GM21367 (cell line): ENCODE measurements at regions not wholly inside any gene's neighbourhood (a gene's known extent, or its start where the extent isn't known, plus 50 kb on each side); places are given as distances from the start of the nearest gene placed in this dataset.
"Not testable (repeated sequence)": the region's sequence is repeated elsewhere in the genome, so short reads cannot be mapped to it uniquely, and the experiment has no call there.

Experiments used
- ATAC-seq: cut with Tn5 transposase; IDR thresholded peaks from one replicate; pipeline ENCODE4 v1.9.1; 2021; ENCODE audit not compliant: unreplicated experiment

DNA sequence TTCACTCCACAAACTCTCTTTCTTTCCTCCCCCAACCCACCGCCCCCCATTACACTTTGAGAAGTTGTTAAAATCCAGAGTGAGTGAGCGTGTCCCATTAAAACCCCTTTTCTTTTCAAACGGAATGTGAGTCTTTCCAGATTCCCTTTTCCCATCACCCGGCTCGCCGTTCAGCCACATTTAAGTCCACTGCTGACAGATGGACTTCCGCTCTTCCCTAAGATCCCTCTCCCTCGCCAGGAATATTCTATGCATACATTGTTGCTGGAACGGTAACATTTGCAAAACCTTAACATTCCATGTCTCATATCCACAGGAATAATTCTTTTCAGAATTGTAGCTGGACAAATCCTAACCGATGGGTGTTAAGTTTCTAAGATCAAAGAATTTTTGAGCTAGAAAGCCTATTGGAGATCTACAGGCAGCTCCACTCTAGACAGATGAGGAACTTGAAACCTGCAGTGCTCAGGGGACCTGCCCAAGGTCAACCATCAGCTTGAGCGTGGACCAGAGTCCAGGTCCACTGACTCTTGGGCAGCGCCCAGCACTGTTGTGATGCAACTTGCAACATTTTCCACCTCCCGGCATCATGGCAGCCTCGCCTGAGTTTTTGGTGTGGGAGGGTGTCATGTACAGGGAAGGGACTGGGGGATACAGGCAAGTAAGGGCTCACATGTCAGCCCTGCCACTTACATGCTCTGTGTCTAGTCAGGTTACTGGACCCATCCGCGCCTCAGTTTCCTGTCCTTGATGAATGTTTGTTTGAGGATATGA, 500.1 kb downstream of the CCDC171 start:
- ATAC-seq: no peak

DNA sequence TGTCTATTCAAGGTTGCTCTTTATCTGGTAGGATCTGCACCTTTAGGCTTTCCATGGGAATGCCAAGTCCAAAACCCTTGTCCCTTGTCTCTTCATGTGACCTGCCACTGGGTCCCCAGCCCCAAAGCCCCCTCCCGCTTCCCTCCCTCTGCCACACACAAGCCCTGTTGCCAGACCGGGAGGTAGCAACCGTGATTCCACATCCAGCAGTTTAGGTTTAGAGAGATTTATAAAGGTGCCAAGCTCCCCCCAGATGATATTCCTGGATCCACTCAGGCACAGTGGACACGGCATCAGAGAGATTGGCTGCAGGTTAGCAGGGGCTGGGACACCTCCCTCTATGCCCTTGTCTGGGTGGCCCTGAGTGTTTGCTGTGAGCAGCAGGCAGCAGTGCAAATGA, 504.7 kb downstream of the CCDC171 start:
- ATAC-seq: no peak

DNA sequence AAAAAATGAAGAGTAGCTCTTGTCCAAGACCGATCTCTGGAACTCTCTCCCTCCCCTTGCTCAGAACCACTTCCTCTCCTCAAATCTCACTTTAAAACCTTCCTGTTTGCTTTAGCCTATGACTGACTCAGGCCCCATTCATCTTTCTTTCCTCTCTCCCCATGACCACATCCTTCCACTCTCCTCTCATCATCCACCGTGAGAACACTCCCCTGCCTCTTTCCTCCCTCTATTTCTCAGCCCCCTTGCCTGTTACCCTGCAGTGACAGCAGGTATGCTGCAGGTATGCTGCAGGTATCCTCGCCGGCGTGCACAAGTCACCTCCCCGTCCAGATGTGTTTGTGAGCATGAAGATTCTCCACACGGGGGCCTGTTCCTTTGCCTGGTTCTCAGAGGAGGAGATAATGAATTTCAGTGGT, 505.3 kb downstream of the CCDC171 start:
- ATAC-seq: no peak

DNA sequence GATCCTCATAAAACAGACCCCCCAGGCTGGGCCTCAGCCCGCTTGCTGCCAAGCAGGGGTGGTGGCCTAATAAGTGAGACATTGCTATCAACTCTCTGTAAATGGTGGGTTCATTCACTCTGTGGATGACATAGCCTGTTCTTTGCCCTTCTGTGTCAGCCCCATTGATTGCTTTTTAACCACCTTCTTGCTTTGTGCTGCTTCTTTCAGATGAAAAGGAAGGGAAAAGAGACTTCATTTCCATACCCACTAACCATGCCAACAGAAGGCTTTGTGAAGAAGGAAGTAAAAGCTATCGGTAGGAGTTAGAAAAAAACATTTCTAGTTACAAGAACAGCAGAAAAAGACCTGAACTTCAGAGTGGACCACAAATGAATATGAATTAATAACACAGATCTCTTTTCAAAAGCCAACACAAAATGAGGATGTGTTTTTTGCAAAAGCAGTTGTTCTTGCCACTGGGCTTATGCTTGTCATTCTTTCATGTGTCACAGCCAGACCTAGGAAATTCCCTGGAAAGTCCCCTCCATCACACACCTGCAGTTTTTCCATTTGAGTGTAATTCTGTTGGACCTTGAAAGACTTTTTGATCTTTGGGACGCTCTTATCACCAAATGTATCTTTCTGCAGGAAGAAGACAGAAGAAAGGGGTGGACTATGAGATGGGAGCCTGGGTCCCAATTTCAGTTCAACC, 507.7 kb downstream of the CCDC171 start:
- no peak for ATAC-seq

DNA sequence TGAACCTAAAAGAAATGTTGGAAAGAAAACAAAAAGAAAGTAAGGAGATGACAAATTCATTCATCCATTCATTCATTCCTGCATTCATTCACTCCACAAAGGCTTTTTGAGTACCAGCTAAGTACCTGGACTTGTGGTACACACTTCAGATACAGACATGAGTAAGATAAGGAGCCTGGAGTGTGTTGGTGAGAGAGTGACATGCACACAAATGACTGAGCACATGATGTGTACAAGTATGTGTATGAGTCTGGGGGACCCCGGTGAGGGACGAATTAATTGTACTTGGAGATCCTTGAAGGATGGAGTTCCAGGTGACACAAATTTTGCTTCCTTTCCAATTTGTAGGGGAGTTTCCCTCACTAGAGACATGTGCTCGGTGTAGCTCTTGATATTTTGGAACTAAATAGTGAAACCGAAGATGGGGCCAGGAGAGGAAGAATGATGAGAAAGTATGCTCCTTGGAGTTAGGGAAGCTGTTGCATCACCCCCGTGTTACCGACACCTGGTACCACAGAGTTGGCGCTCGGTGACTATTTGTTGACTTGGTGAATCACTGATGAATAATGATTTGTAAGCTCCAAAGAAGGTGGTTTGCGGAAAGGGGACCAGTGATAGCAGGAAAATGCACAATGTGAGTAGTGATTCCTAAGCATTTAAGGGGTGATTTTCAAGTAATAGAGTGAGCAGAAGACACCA, 509.8 kb downstream of the CCDC171 start:
- no peak for ATAC-seq

DNA sequence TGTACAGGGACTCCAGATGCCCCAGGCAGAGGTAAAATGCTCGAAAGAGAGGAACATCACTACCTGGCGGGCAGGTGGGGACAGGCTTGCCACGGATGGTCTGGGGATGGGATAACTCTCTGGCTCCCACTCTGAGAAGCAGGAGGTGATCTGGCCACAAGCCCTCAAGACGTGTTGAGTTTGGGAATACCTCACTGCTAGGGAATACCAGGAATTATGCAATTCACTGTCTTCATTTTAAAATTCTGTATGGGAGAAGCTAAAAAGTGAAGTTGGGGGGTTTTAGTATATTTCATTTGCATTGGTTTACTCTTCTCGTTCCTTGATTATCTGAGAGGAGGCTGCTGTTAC, 510.4 kb downstream of the CCDC171 start:
- ATAC-seq: no peak

DNA sequence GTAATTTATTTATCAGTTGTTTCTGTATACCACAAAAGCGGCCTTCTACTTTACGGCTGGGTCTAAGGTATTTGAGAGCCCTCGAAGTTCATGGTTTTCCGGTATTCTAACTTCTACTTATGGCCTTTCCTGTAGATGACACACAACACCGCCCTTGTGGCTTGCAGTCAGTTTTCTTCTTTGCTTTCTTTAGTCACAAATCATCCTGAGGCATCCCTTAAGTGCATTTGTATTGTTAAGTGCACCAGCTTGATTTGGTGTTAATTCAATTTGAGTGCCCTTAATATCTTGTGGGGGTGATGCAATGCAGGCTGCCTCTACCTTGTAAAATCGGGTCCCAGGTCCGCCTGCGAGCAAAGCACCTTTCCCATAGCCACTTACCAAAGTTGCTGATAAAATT, 511.9 kb downstream of the CCDC171 start:
- ATAC-seq: no peak

DNA sequence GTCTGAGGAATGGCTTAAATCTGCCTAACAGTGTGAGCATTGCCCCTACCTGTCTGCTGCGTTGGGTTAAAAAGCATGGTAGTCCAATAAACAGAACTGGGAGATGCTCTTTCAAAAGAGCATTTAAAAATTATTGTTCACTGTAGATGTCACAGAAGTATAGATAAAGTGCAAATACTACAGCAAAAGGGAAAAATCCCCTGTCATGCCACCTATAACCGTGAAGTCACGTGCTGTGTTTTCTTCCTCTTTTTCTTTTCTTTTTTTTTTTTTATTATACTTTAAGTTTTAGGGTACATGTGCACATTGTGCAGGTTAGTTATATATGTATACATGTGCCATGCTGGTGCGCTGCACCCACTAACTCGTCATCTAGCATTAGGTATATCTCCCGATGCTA, 513.4 kb downstream of the CCDC171 start:
- ATAC-seq: not testable (repeated sequence)

DNA sequence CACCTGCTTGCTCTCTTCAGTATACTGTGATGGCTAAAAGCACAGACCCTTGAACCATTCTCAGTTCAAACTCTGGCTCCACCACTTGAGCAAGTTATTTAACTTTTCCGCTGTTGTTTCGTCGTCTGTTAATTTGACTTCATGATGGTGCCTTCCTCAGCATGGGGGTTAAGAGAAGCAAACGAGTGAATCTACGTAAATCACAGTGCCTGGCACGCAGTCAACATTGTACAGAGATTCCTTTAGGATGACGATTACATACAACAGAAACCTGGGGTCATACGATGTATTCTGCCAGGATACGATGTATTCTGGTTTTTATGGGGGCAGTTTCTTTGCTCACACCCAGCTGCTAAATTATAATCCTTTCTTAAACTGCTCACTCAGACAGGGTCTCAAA, 515.6 kb downstream of the CCDC171 start:
- no peak for ATAC-seq

DNA sequence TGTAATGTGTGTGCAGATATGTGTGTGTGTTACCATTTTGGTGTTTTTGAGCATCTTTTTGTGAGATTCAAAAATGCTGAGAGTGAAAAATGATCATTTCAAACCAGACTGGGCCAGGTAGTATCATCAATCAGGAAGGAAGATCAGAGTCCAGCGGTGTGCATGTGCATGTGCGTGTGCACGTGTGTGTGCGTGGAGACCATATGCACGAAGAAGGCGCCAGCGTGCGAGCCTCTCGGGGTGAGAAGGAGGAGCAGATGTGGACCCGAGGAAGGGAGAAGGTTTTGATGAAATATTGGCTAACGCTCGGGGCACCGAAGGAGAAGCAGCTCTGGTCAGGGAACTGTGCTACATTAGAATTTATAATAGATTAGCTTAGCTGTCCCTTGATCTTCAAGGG, 516.4 kb downstream of the CCDC171 start:
- no peak for ATAC-seq

DNA sequence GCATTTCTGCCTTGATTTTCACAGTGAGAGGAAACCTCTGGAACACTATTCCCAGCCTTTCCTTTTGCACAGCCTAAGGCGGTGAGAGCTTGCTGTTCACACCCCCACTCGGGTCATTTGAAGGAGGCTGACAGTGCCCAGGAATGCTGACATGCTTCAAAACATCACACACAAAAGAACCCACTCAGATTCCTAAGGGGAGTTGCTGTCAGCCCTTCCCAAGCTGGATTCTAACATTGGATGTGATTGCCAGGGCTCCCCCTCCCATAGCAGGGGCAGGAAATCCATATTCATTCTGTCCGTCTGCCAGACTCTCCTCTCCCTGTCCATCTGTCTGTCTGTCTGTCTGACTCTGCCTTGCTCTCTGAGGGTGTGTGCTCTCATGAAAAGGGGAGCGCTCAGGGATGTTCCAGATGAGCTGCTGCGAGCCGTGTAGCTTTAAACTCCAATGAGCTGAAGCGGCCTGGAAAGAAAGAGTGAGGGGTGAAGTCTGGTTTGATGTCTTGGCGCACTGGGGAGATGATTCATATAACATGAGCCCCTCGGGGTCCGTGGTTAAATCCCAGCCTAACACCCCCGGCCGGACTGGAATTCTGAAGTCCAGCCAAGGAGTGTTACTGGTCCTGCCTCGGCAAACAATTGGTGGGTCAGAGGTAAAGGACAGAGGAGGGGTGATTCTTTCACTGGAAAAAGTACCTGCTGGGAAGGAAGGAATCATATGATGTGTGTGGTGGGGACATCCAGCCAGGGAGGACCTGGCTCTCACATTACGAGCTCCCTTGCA, 517.0 kb downstream of the CCDC171 start:
- ATAC-seq: no peak

DNA sequence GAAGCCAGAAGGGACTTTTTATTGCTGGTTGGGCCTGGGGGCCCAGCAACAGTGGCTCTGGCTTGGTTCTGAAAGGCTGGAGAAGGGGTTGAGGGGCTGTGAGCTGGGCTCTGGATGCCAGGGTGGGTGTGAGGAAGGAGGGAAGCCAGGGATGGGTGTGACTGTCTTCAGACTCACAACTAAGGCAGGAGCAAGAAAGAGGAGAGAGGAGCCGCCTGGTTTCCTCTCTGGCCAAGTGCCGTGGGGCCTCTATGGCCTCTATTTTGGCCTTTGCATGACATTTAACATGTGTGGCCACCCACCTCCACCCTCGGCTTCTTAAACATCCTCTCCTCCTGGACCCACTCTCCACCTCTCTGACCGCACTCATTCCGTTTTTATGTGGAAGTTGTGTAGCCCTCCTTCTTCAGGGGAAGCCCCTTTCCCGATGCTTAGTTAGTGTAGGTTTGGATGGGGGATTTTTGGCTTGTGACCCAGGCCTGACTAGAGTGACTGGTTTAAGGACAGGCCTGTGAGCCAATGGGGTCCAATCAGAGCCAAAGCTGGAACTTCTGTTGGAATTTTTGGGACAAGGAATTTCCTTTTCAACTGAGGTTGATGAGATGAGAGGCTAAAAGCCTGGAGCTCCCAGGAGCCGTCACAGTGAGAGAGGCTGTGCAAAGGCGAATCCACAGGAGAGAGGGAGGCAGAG, 517.8 kb downstream of the CCDC171 start:
- ATAC-seq: no peak

DNA sequence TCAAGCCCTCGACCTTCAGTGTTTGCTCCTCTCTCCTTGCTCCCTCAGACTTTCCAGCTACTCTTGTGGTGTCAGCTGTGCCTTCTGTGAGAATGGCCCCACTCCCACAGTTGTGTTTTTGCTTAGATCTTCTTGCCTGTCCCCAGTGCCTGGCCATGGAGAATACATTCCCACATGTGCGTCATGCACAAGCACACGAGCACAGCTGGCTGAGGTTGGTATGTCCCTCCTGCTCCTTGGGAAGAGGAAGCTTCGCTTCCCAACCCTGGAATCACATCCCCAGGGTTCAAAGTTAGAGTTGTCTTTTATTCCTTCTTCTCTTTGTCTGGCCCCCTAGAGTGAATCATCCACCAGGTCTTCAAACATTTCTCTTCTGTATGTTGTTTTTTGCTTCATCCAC, 518.6 kb downstream of the CCDC171 start:
- ATAC-seq: no peak

DNA sequence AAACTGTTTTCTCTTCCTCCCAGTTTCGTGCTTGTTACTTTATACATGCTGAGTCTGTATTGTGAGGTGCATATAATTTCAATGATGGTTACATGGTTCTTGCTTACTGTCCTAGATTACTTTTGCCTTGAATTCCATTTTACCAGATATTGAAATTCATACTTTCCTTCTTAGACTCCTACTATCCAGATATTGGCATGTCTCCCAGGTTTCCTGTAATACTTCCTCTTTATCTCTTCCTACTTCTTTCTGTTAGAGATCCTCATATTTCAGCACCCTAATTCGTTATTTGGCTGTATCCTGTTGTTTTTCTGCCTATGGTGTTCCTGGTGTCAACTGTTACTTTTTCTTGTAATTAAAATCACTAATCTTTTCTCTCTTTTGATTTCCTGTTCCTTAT, 522.1 kb downstream of the CCDC171 start:
- ATAC-seq: no peak

DNA sequence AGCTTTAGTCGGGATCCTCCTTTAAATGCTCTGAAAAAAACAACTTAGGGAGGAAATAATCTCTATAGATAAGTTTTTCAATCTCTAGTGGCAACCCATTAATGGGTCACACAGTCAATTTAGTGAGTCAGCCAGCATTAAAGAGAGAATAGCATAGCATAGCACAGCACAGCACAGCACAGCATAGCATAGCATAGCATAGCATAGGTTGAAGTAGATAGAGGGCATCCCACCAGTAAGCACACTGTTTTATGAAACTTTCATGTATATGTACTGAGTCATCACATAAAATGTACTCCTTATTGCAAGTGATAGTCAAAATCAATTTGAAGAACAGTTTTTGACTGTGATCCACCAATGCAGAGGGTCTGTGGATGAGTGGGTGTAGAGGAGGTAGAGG, 522.9 kb downstream of the CCDC171 start:
- ATAC-seq: no peak

DNA sequence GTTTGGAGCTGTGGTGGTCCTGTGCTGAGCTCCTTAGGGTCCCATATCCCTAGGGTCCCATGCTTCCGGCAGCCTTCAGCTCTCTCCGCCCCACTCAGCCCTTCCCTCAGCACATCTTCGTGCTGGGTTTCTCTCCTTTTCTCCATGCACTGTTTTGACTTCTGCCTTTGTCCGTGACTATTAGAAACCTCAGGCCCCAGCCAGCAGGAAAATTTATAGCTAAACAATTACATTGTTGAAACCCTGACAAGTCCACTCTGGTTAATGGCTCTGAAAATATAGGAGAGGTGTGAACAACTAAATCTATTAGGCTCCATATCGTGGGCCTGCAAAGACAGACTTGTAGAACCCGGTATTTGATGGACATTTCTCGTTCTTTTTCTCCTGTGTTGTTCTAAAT, 523.7 kb downstream of the CCDC171 start:
- ATAC-seq: no peak

DNA sequence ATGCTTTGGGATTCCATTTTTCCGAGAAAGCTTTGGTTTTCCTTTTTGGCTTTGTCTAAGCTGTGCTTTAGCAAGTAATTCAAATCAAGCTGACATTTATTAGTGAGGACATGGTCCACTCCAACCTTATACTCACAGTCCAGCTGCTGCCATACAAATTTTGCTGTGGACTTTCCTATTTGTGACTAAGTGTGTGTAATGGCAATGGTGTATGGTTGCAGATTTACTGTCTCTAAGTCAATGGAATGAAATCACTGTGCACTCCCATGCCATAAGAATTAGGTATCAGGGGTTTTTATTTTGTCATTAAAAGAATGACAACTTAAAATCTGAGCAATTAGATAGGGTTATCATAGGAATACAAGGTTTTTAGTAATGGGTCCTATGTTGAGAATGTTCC, 530.0 kb downstream of the CCDC171 start:
- no peak for ATAC-seq

DNA sequence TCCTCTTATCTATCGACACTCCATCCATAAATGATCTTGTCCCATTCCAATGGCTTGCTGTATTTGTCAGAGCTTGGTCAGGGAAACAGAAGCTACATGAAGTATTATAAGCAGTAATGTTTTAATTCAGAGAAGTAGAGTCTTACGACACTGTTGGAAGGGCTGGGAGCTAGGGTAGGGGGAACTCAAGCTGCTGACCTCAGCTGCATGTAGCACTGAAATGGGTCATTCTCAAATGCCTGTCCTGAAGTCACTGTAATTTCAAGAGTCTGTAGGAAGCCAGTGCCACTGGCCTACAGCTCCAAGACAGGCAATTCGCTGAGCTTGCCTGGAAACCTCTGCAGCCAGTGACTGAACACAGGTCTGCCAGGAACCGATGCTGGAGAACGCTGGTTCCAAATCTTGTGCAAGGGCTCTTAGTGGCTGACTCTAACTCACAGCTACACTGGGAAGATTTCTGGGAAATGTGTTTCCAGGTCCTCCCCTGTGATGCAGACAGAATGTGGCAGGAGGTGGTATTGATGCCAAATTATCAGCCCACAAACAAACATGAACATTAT, 532.4 kb downstream of the CCDC171 start:
- no peak for ATAC-seq

DNA sequence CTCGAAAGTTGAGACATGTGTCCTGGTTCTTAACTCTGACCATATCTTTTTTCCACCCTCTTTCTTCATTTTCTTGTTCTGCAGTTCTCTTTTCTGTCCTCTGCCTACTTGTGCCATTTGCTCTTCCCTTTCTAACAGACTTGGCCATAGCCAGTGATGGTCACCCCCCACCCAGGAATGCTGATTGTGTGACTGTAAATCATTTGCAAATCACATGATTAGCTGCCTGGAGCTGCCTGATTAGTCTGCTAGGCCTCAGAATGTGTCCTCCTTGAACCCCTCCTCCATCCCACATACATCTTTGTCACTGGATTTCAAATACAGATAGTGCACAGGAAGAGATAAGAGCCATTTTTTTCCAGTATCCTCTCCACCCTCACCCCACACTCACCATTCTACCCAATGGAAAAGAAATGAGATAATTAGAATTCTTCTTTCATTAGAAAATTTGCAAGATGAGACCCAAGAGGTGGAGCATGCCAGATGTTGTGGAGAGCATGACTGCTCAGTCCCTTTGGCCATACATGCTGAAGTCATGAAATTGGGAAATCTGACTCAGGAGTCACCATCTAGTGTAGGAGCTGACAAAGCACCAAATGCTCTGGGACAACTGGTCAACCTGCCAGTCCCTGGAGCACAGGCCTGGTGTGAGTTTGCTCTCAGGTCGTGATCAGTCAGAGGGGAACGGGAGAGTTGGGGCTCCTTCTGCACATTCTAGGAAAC, 538.2 kb downstream of the CCDC171 start:
- no peak for ATAC-seq
